PC-9 (cell line): ENCODE measurements at regions not wholly inside any gene's neighbourhood (a gene's known extent, or its start where the extent isn't known, plus 50 kb on each side); places are given as distances from the start of the nearest gene placed in this dataset.

Experiments used
- EZH2 ChIP-seq: fragments of 200-600 bp; sonication (generic); IDR thresholded peaks from 2 replicates; pipeline ENCODE4 v1.8.0; 2017; ENCODE audit warnings: antibody characterized with exemption, low read depth
- TF ChIP-seq, protein P1 (sequence below): fragments of 200-600 bp; sonication (generic); conservative IDR thresholded peaks from 2 replicates; pipeline ENCODE4 v1.6.1; 2017; ENCODE audit warnings: mixed run types, antibody characterized with exemption, mild to moderate bottlenecking, moderate library complexity

DNA sequence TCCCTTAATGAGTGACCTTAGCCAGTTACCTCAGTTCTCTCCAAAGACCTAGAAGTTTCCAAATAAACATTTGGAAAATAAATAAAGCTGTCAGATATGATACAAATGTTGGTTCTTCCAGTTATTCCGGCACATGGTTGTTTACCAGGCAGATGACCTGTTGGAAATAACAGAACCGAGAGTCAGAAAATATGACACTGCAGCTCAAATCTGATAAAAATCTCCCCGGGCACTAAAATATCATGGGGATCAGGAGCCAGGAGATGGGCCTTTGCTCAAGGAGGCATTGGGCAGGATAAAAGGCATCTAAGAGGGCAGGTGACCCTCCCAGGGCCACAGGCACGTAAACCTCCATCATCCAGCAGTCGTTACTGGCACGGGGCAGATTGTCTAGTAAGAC lies 164.0 kb upstream of the LYZL1 start:
- TF ChIP-seq, protein P1, sequence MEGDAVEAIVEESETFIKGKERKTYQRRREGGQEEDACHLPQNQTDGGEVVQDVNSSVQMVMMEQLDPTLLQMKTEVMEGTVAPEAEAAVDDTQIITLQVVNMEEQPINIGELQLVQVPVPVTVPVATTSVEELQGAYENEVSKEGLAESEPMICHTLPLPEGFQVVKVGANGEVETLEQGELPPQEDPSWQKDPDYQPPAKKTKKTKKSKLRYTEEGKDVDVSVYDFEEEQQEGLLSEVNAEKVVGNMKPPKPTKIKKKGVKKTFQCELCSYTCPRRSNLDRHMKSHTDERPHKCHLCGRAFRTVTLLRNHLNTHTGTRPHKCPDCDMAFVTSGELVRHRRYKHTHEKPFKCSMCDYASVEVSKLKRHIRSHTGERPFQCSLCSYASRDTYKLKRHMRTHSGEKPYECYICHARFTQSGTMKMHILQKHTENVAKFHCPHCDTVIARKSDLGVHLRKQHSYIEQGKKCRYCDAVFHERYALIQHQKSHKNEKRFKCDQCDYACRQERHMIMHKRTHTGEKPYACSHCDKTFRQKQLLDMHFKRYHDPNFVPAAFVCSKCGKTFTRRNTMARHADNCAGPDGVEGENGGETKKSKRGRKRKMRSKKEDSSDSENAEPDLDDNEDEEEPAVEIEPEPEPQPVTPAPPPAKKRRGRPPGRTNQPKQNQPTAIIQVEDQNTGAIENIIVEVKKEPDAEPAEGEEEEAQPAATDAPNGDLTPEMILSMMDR, result no peak
- TF ChIP-seq EZH2, result no peak
